Liver (tissue), 8 donors: ENCODE measurements at regions not wholly inside any gene's neighbourhood (a gene's known extent, or its start where the extent isn't known, plus 50 kb on each side); places are given as distances from the start of the nearest gene placed in this dataset.

ENCODE experiments used
- DNase-seq: peaks from one replicate; pipeline ENCODE4 v3.0.0-alpha.2; 2017; ENCODE audit warnings: low spot score
- H3K27ac ChIP-seq, 2 donors: one replicate each; pipeline ENCODE4 v1.7.0; 2013; ENCODE audit warnings: inconsistent platforms in 2 of 2, low read length in 2 of 2, control low read depth in 1 of 2, low read depth in 1 of 2, mild to moderate bottlenecking in 1 of 2
- H3K27me3 ChIP-seq, 4 donors: one replicate each; pipeline versions ENCODE4 v1.6.1 to v1.7.0; 2013; ENCODE audit warnings: low read length in 3 of 4, inconsistent platforms in 1 of 4, mild to moderate bottlenecking in 1 of 4, moderate library complexity in 1 of 4; ENCODE audit not compliant: control insufficient read depth in 4 of 4, insufficient read depth in 4 of 4
- H3K36me3 ChIP-seq, 4 donors: one replicate each; pipeline versions ENCODE4 v1.6.1 to v1.7.0; 2013; ENCODE audit warnings: low read length in 3 of 4, mild to moderate bottlenecking in 3 of 4, low read depth in 1 of 4, moderate library complexity in 1 of 4; ENCODE audit not compliant: control insufficient read depth in 4 of 4, insufficient read depth in 3 of 4
- H3K4me1 ChIP-seq, 4 donors: one replicate each; pipeline versions ENCODE4 v1.6.1 to v1.7.0; 2013; ENCODE audit warnings: low read length in 3 of 4, mild to moderate bottlenecking in 3 of 4, moderate library complexity in 1 of 4; ENCODE audit not compliant: control insufficient read depth in 4 of 4, insufficient read depth in 4 of 4
- H3K4me3 ChIP-seq, 3 donors: one replicate each; pipeline versions ENCODE4 v1.6.1 to v1.7.0; 2013; ENCODE audit warnings: low read length in 3 of 3, control low read depth in 1 of 3, low read depth in 1 of 3, mild to moderate bottlenecking in 1 of 3
- H3K9ac ChIP-seq, 2 donors: one replicate each; pipeline ENCODE4 v1.7.0; 2013; ENCODE audit warnings: low read length in 2 of 2, mild to moderate bottlenecking in 2 of 2, moderate library complexity in 2 of 2, control low read depth in 1 of 2, low read depth in 1 of 2
- H3K9me3 ChIP-seq, 4 donors: one replicate each; pipeline versions ENCODE4 v1.6.1 to v1.7.0; 2013; ENCODE audit warnings: low read length in 3 of 4; ENCODE audit not compliant: control insufficient read depth in 4 of 4
- ATF3 ChIP-seq: IDR thresholded peaks from 2 replicates; pipeline ENCODE4 v1.6.1; 2016; ENCODE audit warnings: antibody characterized with exemption
- CTCF ChIP-seq: fragments of 150-350 bp; IDR thresholded peaks from 2 replicates; pipeline ENCODE4 v1.5.1; 2017; ENCODE audit warnings: improper control_type of control experiment, low read depth, low read length; ENCODE audit not compliant: missing input control
- EGR1 ChIP-seq, 2 donors: IDR thresholded peaks; 2 replicates each; pipeline ENCODE4 v1.6.1; 2016 to 2018; ENCODE audit warnings: antibody characterized with exemption in 2 of 2, low read depth in 2 of 2
- FOXA1 ChIP-seq: IDR thresholded peaks from 2 replicates; pipeline ENCODE4 v1.6.1; 2016; ENCODE audit warnings: antibody characterized with exemption
- FOXA2 ChIP-seq: IDR thresholded peaks from 2 replicates; pipeline ENCODE4 v1.6.1; 2016; ENCODE audit warnings: antibody characterized with exemption
- GABPA ChIP-seq, 2 donors: IDR thresholded peaks in 1 of 2; conservative IDR thresholded peaks in 1 of 2; 2 replicates each; pipeline ENCODE4 v1.6.1; 2016; ENCODE audit warnings: antibody characterized with exemption in 2 of 2, mild to moderate bottlenecking in 1 of 2, moderate library complexity in 1 of 2
- HNF4A ChIP-seq, 2 donors: conservative IDR thresholded peaks; 2 replicates each; pipeline ENCODE4 v1.6.1; 2016; ENCODE audit warnings: antibody characterized with exemption in 2 of 2, mild to moderate bottlenecking in 2 of 2
- HNF4G ChIP-seq: IDR thresholded peaks from 2 replicates; pipeline ENCODE4 v1.6.1; 2016; ENCODE audit warnings: antibody characterized with exemption
- JUND ChIP-seq, 2 donors: IDR thresholded peaks; 2 replicates each; pipeline ENCODE4 v1.6.1; 2016; ENCODE audit warnings: antibody characterized with exemption in 2 of 2
- MAX ChIP-seq: IDR thresholded peaks from 2 replicates; pipeline ENCODE4 v1.6.1; 2016; ENCODE audit warnings: antibody characterized with exemption
- NR2F2 ChIP-seq: IDR thresholded peaks from 2 replicates; pipeline ENCODE4 v1.6.1; 2016; ENCODE audit warnings: antibody characterized with exemption
- RAD21 ChIP-seq, 2 donors: IDR thresholded peaks; 2 replicates each; pipeline ENCODE4 v1.6.1; 2016; ENCODE audit warnings: antibody characterized with exemption in 2 of 2, mild to moderate bottlenecking in 2 of 2
- REST ChIP-seq: IDR thresholded peaks from 2 replicates; pipeline ENCODE4 v1.6.1; 2016; ENCODE audit warnings: antibody characterized with exemption, mild to moderate bottlenecking
- RXRA ChIP-seq, 2 donors: IDR thresholded peaks; 2 replicates each; pipeline ENCODE4 v1.6.1; 2017 to 2018; ENCODE audit warnings: antibody characterized with exemption in 2 of 2, mild to moderate bottlenecking in 1 of 2
- SP1 ChIP-seq: IDR thresholded peaks from 2 replicates; pipeline ENCODE4 v1.6.1; 2018; ENCODE audit warnings: antibody characterized with exemption, mild to moderate bottlenecking
- TAF1 ChIP-seq: conservative IDR thresholded peaks from 2 replicates; pipeline ENCODE4 v1.6.1; 2016; ENCODE audit warnings: antibody characterized with exemption, mild to moderate bottlenecking
- YY1 ChIP-seq: IDR thresholded peaks from 2 replicates; pipeline ENCODE4 v1.6.1; 2016; ENCODE audit warnings: antibody characterized with exemption, mild to moderate bottlenecking
- ZBTB33 ChIP-seq: IDR thresholded peaks from 2 replicates; pipeline ENCODE4 v1.6.1; 2016; ENCODE audit warnings: antibody characterized with exemption
- WGBS: extraction: QIAGEN DNeasy Blood & Tissue Kit; methylation state at CpG from one replicate; pipeline ENCODE4 v1.1.7; 2013; 5-methylcytosine and 5-hydroxymethylcytosine counted together
- donor health status: healthy.
- donor health status: healthy.
- donor health status: healthy.
- donor health status: healthy.
- donor health status: healthy.

GRCh38 chr11:23519194-23519593 is 658.9 kb upstream of the CCDC179 start:
- no peak overlapping the region for H3K4me3 ChIP-seq
- no peak for TF ChIP-seq YY1
- WGBS, result 54% methylated on average over 2 of the region's 2 CpGs

GRCh38 chr11:23520226-23520960 is 660.1 kb upstream of the CCDC179 start:
- H3K27ac ChIP-seq, result no peak overlapping the region
- WGBS, result 91% methylated on average over 11 of the region's 11 CpGs
- no peak for TF ChIP-seq MAX
- no peak for TF ChIP-seq HNF4A (conservative IDR thresholded peaks at IDR 0.05)
- TF ChIP-seq FOXA1, result no peak
- TF ChIP-seq JUND (IDR thresholded peaks at IDR 0.05), result no peak
- no peak for TF ChIP-seq ZBTB33
- TF ChIP-seq SP1, result no peak
- TF ChIP-seq RXRA (IDR thresholded peaks at IDR 0.05), result no peak
- no peak for TF ChIP-seq FOXA2
- TF ChIP-seq HNF4G, result no peak
- no peak for TF ChIP-seq TAF1
- TF ChIP-seq CTCF, result no peak
- TF ChIP-seq GABPA (IDR thresholded peaks at IDR 0.05 in 1 of 2, conservative IDR thresholded peaks at IDR 0.05 in 1 of 2), result no peak
- no peak for TF ChIP-seq EGR1 (IDR thresholded peaks at IDR 0.05; ENCODE audit: low read depth in 2 of 2)
- no peak for TF ChIP-seq RAD21 (IDR thresholded peaks at IDR 0.05)
- no peak for TF ChIP-seq ATF3
- no peak for TF ChIP-seq NR2F2
- no peak for TF ChIP-seq YY1
- no peak for TF ChIP-seq REST
- H3K9ac ChIP-seq, result no peak overlapping the region
- H3K4me1 ChIP-seq, result no peaks in the 10 kb centered on the region
- no peaks in the 10 kb centered on the region for H3K27me3 ChIP-seq
- H3K4me3 ChIP-seq, result no peak overlapping the region
- no peaks in the 10 kb centered on the region for H3K36me3 ChIP-seq
- no peak for DNase-seq
- H3K9me3 ChIP-seq, result no peaks in the 10 kb centered on the region

More at GRCh38 chr11:23519194-23519593, 658.9 kb upstream of the CCDC179 start:
- H3K9ac ChIP-seq, result no peak overlapping the region
- no peak for DNase-seq
- H3K9me3 ChIP-seq, result no peaks in the 10 kb centered on the region
- no peaks in the 10 kb centered on the region for H3K27me3 ChIP-seq
- H3K4me1 ChIP-seq, result no peaks in the 10 kb centered on the region
- no peak overlapping the region for H3K27ac ChIP-seq
- no peaks in the 10 kb centered on the region for H3K36me3 ChIP-seq
